ENCODE measurements at regions not wholly inside any gene's neighbourhood (a gene's known extent, or its start where the extent isn't known, plus 50 kb on each side); places are given as distances from the start of the nearest gene placed in this dataset.
"Not testable (repeated sequence)": the region's sequence is repeated elsewhere in the genome, so short reads cannot be mapped to it uniquely, and the experiment has no call there.

DNA sequence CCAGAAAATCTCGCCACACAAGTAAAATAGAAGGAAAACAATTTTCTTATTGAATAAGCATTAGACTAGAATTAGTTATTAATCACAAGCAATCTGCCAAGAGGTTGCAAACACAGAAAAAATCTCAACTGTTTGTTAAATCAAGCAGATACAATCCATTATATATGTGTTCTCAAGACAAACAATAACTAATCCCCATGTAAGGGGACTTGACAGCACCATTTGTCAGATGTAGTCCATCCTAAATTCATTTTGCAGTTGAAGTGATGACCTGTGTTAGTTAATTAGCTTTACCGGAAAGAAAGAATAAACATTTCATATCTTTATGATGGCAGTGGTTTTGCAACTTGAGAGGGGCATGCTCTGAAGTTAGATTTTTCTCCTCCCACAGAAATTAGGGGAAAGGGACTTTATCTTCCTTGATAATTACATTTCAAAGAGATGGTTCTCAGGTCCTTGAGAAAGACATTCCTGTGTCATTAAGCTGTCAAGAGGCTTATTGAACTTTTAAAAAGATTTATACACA, 1588.0 kb downstream of the GRIK2 start:
- no peak for DNase-seq

DNA sequence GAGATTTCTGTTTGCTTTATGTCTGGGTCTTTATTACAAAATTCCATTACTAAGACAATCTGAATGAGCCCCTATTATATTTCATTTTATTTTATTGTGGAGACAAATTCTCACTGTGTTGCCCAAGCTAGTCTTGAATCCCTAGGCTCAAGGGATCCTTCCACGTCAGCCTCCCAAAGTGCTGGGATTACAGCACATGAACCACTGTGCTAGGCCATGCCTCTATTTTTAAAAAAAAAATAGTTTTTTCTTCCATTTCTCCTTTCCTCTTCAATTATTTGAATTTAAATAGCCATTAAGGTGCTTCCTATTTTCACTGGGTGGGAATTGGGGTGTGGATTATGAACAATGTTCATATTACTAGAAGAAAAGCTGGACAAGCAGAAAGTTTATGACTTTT, 1587.4 kb downstream of the GRIK2 start:
- DNase-seq = no peak

DNA sequence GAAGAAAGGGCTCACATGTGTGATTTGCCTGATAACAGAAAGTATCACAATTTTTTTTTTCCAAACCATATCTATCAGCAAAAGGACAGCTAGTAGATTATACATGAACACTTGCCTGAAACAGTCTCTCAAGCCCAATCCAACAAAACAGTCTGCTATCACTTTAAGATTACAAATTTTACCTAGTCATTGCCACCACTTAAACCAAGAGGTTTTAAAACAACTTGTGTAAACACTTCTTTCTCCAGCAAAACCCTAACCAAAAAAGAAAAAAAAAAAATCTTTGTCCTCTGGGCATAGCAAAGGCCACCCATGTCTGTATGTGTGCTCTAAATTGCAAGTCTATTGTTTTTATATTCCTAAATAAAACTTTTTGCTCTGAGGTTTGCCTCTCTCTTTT, 1568.4 kb downstream of the GRIK2 start:
- DNase-seq = no peak

DNA sequence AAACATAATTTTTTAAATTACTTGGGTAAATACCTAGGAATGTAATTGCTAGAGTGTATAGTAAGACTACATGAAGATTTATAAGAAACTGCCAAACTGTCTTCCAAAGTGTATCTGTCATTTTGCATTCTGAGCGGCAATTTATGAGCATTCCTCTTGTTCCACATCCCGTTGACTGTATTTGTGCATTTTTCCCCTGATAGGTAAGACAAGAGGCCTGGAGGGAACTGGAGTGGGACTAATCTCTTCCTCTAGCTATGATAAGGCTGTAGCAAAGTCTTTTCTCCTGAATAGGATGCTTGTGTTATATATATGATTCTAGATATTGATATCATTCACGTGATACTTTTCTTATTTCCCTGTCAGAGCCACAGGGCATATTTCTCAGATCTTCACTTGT, 1557.5 kb downstream of the GRIK2 start:
- no peak for DNase-seq

DNA sequence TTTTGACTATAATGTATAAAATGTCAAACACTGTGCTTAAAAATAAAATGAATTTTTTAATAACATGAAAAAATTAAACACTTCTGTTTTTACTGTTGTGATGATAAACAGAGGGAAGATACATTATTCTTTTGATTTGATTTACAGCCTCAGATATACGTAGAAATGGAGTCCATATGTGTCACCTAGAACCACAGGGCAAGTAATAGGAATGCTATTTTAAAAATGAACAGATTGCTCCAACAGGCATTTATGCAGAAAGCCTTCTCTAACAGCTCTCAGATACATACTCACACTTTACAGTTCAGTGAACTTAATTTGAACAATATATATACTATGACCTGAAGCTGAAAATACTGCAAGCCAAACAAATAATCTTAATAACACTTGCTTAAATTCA, 1551.0 kb downstream of the GRIK2 start:
- DNase-seq = no peak

DNA sequence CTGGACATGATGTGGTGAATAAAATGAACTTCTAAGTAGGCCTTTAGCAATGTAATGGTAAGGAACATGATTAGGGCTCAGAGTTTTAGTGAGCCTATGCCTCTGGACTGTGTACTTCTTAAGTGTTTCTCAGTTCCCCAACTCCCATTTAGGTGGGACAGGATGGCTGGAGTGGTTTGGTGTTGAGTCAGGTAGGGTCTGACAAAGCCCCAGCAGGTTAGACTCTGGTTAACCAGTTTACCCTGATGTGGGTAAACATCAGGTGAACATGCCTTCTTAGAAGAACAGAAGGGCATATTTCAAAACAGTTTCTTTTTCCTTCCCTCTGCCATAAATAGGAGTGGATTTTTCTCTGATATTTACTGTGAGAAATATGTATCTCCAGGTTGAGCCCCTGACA, 1548.7 kb downstream of the GRIK2 start:
- DNase-seq = no peak

DNA sequence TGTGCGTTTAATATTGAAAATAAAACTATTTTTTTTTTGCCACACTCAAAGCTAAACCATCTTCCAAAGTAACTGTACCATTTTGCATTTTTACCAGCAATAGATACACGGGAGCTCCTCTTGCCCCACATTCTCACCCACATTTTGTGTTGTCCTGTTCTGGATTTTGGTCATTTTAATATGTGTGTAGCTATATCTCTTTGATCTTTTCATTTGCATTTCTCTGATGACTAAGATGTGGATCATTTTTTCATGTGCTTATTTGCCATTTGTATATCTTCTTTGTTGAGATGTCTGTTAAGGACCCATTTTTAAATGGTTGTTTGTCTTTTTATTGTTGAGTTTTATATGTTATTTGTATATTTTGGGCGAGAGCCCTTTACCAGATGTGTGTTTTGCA, 1543.5 kb downstream of the GRIK2 start:
- DNase-seq = no peak

DNA sequence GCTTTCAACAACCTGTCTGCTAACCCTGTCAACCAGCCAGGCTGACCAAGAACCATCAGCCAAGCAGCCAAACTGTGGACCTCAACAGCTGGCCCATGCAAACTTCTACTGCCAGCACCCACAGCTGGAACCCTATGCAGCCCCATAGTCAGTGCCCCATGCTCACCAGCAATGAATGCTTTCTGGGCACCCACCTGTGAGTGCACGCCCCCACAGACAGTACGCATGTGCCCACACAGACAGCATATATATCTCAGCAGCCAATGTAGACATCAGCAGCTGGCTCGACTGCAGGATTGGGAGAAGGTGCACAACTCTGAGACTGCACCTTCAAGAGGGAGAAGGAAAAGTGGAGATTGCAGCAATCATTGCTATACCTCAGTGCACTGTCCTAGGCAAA, 1534.6 kb downstream of the GRIK2 start:
- DNase-seq = no peak

DNA sequence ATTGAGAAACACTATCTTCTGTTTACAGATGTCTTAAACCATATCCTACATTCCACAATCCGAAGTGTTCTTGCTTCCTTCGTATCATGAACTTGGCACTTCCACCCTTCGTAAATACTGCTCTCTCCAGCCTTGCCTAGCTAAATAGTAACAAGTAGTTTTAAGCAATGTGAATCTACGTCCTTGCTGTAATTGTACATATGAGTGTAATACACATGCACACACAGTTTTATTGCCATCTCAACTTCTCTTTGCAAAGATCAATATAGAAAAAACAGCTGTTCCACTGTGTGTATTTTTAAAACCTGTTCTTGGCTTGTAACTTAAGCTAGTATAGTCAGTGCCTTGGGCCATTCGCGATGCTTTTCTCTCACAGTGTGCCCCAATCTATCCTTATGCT, 1524.7 kb downstream of the GRIK2 start:
- DNase-seq = no peak

DNA sequence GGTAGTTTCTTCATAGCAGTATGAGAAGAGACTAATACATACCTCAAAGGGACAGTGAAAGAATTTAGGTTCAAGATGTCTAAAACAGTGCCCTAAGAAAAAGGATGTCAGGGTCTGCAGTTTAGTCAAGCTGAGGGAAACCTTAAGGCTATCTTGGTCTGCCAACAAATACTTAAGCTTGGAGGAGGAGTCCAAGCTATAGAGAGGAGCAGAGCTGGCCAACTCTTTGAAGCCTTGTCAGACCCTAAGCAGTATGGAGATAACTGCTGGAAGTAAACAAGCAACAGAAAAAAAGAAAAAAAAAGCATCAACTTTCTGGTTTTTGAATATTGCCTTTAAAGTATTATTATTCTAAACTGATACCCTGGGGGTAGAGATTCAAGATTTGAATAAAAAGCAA, 1518.1 kb downstream of the GRIK2 start:
- no peak for DNase-seq

DNA sequence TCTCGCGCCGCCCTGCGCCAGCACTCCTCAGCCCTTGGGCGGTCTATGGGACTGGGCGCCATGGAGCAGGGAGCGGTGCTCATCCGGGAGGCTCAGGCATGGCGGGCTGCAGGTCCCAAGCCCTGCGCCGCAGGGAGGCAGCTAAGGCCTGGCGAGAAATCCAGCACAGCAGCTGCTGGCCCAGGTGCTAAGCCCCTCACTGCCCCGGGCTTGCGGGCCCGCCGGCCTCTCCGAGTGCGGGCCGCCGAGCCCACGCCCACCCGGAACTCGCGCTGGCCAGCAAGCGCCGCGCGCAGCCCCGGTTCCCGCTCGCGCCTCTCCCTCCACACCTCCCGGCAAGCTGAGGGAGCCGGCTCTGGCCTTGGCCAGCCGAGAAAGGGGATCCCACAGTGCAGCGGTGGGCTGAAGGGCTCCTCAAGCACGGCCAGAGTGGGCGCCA, 1517.2 kb downstream of the GRIK2 start:
- not testable (repeated sequence) for DNase-seq

DNA sequence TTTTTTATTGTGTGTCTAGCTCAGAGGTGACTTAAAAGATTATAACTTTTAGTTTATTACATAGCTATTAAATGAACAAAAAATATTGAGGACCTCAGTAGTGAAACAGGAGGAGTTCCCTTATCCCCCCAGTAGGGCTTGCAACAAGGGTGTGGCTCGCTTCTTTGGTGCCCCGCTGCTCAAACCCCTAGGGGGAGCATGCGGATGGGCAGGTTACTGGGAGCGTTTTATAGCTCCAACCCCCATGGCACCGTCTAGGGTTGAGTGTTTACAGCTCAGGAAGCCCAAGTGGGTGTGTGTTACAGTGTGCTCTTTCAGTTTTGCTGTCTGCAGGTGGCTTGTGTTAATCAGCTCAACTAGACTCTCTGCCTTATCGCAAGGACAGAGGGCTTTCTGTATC, 1513.7 kb downstream of the GRIK2 start:
- no peak for DNase-seq

DNA sequence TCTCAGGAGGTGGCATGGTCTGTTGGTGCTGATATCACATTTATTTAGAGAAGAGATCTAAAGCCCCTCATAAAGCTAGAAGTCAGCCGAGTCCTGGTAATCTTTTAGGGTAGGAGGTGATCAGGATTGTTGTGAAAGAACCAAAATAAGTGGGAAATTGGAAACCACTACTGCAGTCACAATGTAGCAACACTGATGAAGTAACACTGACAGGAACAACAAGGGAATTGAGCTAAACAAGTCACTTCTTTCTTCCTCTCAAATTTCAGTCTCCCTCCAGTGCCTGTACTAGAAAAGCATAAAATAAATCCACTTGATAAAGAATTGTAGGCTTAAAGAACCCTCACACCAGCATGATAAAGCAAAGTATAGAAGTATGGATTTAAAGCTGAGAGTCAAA, 1509.0 kb downstream of the GRIK2 start:
- DNase-seq = no peak

DNA sequence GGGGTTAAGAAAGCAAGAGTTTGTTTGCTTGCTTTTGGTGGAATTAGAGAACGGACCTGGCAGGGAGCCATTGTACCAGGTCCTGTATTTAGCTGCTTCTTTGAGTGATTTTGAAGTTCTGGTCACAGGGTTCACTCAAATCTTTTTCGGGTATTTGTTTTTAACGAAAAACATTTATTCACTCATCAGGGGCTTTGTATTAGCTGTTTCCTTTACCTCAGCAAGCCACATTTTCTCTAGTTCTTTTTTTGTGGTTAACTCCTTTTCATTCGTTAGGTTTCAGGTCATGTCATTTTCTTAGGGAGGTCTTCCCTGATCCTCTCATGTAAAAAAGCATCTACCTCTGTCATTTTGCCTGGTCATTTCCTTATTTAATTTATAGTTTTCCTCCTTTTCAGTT, 1502.2 kb downstream of the GRIK2 start:
- DNase-seq = no peak

DNA sequence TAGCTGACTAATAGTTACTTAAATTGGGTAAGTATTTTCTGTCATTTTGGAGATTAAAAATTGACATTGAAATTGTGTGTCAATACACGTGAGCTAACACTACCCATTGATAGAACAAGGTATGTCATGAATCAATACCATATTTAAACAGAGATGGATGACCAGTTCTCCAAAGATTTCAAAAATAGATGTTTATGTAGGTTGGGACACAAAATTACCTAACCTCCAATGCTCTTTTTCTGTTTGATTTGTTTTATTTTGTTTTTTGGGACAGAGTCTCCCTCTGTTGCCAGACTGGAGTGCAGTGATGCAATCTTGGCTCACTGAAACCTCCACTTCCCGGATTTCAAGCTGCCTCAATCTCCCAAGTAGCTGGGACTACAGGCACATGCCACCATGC, 1491.7 kb downstream of the GRIK2 start:
- no peak for DNase-seq

DNA sequence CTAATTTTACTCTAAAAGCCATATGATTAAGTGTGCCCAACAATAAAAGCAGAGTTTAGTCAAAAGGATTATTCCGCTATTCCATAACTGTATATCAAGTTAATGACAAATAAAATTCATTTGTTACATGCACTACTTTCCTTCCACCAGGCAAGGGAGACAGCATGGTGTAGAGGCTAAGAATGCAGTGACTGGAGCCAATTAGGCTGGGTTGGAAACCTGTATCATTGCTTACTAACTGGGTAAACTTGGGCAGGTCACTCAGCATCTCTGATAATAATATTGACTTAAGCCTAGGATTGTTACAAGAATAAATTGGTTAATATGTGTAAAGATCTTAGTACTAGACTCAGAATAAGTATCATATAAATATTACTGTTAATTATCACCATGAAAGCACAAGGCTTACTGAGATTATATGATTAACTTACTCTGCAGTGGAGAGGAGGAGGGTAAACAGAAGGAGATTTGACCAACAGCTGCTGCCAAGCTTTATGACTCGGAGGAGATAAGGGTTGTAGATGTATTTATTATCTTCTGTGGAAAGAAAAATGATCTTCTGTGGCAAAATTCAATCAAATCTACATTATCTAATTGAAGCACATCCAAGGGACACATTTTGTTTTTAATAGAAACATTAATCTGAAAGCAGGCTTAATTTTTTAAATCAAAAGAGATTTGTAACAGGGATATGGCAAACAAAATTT, 1459.9 kb downstream of the GRIK2 start:
- no peak for DNase-seq

DNA sequence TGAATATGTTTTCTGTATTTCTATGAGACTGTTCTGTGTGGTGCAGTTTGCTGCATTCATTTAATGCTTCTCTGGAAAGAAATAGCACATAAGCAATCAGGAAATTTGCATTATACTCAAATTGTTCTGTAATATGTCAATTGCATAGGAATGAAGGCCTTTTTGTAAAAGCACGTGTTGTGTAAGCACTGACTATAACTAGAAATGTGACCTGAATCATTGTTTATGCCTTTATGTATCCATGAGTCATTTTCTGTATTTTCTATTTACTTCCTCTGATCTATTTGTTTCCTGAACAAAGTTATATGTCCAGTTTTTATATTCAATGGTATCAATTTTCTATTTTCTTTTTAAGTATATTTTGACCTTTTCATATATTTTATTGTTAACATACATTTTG, 1455.3 kb downstream of the GRIK2 start:
- no peak for DNase-seq

DNA sequence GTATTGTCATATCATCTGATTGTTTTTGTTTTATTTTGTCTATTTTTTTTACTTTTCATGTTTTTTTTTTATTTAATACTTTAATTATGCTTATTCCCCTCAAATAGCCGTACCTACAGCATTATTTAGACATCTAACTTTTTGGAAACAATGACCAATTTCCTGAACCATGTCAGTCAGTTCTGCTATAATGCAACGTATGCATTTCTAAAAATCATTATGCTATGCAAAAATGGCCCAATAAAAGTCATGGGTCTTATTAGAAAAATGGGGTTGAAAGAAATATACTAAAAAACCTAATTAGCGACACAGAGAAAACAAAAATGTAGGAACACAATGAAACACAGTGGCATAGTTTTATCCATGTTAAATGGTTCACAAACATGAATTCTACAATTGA, 1454.7 kb downstream of the GRIK2 start:
- DNase-seq = no peak

DNA sequence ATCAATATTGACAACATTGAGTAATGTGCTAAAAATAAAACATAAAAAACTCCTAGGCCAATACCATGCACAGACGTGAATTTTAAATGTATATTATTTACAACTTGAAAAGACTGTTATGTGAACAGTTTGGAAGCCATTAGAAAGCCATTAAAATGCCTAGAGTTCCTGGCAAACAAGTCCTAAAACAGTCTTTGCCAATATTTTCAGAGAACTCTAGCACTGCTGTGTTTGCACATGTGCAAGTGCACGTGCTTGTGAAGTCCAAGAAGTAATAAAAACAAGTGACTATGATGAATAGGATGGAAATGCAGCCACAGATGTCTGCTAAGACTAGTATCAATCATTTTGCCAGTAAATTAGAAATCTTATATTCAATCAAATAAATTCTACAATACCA, 1447.6 kb downstream of the GRIK2 start:
- no peak for DNase-seq

DNA sequence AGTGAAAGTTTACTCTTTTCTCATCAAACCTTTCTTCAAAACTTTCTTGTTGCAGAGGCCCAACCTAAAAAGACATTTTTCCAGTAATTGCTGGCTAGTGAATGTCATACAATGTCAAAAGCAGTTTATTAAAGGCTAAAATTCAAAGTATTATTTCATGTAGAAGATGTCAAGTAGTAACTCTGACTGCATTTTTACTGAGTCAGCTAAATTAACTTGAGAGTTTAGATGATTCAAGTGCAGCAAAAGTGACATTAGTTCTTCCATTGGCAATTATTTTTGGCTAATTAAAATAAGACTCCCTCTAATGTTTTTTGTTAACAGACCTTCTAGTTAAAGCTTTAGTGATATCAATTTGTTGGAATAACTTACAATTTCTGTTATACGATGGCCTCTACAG, 1438.5 kb downstream of the GRIK2 start:
- DNase-seq = no peak

DNA sequence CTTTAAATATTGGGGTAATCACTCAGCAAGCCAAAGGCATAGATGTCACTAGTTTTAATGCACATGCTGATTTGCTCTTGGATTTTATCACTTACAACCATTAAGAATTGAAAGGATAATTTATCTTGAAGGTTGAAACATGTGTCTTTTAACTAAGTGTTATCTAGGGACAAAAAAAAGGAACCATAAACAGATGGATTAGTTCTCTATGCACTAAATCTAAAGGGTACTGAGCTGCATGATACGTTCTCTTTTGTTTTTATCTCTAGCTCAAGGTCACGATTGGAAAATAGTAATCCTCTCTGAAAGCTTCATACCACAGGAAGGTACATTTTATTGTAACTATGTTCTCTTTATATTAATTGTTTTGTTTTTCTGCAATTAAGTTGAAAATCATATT, 1426.6 kb downstream of the GRIK2 start:
- DNase-seq = no peak

DNA sequence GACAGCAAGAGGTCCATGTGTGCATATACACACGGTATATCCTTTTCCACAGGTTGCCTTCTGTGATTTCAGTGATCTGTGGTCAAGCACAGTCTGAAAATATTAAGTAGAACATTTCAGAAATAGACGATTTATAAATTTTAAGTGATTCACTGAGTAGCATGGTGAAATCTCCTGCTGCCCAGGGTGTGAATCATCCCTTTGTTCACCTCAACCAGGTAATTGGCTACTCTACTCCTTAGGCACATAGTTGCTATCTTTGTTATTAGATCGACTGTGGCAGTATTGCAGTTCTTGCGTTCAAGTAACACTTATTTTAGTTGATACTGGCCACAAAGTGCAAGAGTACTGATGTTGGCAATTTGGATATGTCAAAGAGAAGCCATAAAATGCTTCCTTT, 1421.7 kb downstream of the GRIK2 start:
- DNase-seq = no peak

DNA sequence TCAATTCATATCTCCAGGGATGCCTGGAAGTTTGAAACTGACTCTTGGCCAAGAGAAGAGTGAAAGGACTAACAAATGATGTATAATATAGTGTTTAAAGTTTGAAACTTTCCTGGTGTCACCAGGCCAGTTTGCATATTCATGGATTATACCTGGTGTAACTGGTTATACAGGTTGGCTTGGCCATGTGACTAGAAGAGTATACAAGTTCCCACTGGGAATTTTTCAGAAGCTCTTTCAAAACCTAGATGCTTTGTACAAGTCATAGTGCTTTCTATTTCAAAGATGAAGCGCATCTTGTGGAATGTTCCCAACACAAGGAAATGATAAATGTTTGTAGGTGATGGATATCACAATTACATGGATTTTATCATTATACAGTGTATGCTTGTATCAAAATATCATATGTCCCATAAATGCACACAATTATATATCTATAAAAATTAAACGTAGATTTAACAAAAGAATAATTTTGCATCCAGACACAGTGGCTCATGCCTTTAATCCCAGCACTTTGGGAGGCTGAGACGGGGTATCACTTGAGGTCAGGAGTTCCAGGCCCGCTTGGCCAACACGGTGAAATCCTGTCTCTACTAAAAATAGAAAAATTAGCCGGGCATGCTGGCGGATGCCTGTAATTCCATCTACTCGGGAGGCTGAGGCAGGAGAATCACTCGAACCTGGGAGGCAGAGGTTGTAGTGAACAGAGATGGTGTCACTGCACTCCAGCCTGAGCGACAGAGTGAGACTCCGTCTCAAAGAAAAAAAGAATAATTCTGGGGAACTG, 1420.2 kb downstream of the GRIK2 start:
- DNase-seq = no peak

DNA sequence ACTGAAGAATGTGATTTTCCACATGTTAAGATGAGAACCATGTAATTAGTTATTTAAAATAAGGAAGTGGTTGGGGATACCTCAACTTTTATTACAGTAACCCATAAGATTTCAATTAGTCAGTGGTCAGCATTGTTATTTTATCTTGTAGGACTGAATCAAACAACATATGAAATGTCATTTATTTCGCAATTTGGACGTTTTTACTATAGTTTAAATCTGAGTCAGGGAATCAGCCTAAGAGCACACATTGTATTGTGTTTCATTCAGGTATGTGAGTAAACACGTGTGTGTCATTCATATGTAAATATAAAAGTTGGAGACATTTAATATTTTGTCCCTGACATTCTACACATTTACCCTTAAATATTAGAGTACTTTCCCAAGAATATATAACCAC, 1418.7 kb downstream of the GRIK2 start:
- DNase-seq = no peak
